HG03039 (cell line): ENCODE measurements at regions not wholly inside any gene's neighbourhood (a gene's known extent, or its start where the extent isn't known, plus 50 kb on each side); places are given as distances from the start of the nearest gene placed in this dataset.
A peak's percentile ranks its signal among the peaks of the same experiment; 100 is the strongest.

Experiments used
- ATAC-seq: cut with Tn5 transposase; IDR thresholded peaks from one replicate; pipeline ENCODE4 v1.9.1; 2021; ENCODE audit warnings: mild to moderate bottlenecking, moderate library complexity; ENCODE audit not compliant: unreplicated experiment

- ATAC-seq: no peak
Measured at GRCh38 chr4:77360451-77360850, 203.4 kb downstream of the CCNG2 start.

GRCh38 chr4:77366876-77367275 is 209.9 kb downstream of the CCNG2 start:
- ATAC-seq: peak; percentile 64

- no peak for ATAC-seq
Measured at GRCh38 chr4:77367638-77368037, 210.6 kb downstream of the CCNG2 start.

GRCh38 chr4:77372375-77372774 is 215.4 kb downstream of the CCNG2 start:
- no peak for ATAC-seq

- no peak for ATAC-seq
Measured at GRCh38 chr4:77375866-77376607, 219.0 kb downstream of the CCNG2 start.

GRCh38 chr4:77376788-77377460 is 219.9 kb downstream of the CCNG2 start:
- ATAC-seq: no peak

- ATAC-seq: no peak
Measured at GRCh38 chr4:77384094-77384493, 221.5 kb upstream of the CXCL13 start.

GRCh38 chr4:77385124-77385969 is 220.3 kb upstream of the CXCL13 start:
- peak; percentile 61 for ATAC-seq

- ATAC-seq: no peak
Measured at GRCh38 chr4:77393996-77394395, 211.6 kb upstream of the CXCL13 start.

- ATAC-seq: no peak
Measured at GRCh38 chr4:77395481-77395880, 210.1 kb upstream of the CXCL13 start.

- no peak for ATAC-seq
Measured at GRCh38 chr4:77398256-77398655, 207.4 kb upstream of the CXCL13 start.

- no peak for ATAC-seq
Measured at GRCh38 chr4:77399831-77400230, 205.8 kb upstream of the CXCL13 start.

GRCh38 chr4:77413766-77414165 is 191.9 kb upstream of the CXCL13 start:
- ATAC-seq: no peak

GRCh38 chr4:77415689-77416088 is 189.9 kb upstream of the CXCL13 start:
- no peak for ATAC-seq

- no peak for ATAC-seq
Measured at GRCh38 chr4:77418333-77418732, 187.3 kb upstream of the CXCL13 start.

- no peak for ATAC-seq
Measured at GRCh38 chr4:77430847-77431246, 174.8 kb upstream of the CXCL13 start.

GRCh38 chr4:77431546-77431945 is 174.1 kb upstream of the CXCL13 start:
- ATAC-seq: no peak

- ATAC-seq: no peak
Measured at GRCh38 chr4:77432717-77433417, 172.8 kb upstream of the CXCL13 start.

GRCh38 chr4:77433418-77433733 is 172.2 kb upstream of the CXCL13 start:
- ATAC-seq: no peak

GRCh38 chr4:77434299-77435092 is 171.1 kb upstream of the CXCL13 start:
- no peak for ATAC-seq
